Left forelimb (tissue), 1 donor: ENCODE measurements at regions not wholly inside any gene's neighbourhood (a gene's known extent, or its start where the extent isn't known, plus 50 kb on each side); places are given as distances from the start of the nearest gene placed in this dataset.
"Not testable (repeated sequence)": the region's sequence is repeated elsewhere in the genome, so short reads cannot be mapped to it uniquely, and the experiment has no call there.

Experiments used
- DNase-seq: peaks from one replicate; pipeline ENCODE4 v3.0.0-alpha.2; 2018; ENCODE audit warnings: low spot score

DNA sequence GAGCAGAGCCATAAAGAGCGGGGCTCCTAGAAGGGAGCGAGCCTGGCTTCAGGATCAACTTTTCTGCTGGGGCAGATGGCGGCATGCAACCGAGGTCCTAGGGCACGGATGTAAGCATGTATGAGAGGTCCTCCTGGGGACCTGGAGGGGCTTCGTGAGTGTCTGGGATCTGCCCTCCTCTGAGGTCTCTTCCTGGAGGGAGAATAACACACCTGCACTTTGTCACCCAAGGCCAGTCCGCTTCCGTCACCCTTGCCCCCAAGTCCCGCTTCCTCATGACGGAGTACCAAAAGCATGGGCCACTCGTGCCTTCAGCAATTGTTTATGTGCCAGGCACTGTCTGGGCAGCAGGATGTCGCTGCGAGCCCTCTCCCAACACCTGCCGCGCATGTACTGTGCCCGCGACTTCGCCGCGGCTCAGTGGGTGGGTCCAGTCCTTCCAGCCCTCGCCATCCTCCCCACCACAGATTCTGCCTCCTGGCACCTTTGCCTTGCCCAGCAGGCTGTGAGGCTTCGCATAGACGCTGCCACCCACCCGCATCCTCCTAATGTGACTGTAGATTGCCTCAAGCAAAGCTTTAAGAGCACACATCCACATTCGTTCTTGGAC is 60.0 kb upstream of the TMPRSS2 start:
- DNase-seq = no peak

- DNase-seq = not testable (repeated sequence)
Observed at GRCh38 chr21:41567237-41567636, 59.3 kb upstream of the TMPRSS2 start.

- no peak for DNase-seq
Observed at GRCh38 chr21:41566500-41567014, 58.6 kb upstream of the TMPRSS2 start.

- DNase-seq = no peak
Observed at GRCh38 chr21:41565550-41565949, 57.6 kb upstream of the TMPRSS2 start.

GRCh38 chr21:41564871-41565274 is 56.9 kb upstream of the TMPRSS2 start:
- no peak for DNase-seq

DNA sequence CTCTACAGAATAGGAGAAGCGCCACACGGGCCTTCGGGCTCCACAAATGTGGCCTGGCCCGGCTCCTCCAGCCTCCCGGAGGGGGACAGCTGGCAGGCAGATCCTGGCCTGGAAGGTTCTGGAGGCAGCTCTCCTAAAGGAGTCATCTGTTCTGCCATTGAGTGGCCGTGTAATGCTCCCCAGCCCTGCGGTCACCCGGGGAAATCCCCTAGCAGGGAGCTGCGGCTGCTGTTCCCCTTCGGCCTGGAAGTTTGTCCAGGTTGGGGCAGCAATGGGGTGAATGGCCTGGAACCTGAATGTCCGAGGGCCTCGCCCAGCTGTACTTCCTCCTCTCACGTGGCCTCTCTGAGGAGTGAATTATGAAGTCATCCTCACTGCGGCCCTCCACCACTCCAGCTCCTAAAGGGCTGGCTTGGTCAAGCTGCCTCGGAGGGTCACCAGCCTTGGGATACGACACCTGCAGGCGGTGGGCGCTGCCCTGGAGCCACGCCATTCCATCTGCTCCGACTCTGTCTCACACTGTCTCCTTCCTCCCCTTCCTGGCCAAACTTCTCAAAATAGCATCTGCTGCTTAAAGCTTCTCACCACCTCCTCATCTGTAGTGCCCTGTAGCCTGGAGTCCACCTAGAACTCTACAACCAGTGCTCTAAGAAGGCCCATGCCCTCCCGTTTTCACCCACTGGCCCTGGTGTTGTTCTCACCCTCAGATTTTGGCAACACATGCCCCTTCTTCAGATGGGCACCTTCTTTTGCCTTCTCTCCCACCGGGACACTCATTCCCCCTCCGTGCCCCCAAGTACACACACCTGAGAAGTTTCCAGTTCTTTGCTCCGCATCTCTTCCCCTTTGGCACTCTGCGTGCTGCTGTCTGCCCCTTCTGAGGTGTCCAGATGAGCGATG is 54.4 kb upstream of the TMPRSS2 start:
- DNase-seq = no peak

- no peak for DNase-seq
Observed at GRCh38 chr21:41561701-41562100, 53.7 kb upstream of the TMPRSS2 start.

GRCh38 chr21:41560661-41561158 is 52.8 kb upstream of the TMPRSS2 start:
- DNase-seq = no peak

GRCh38 chr21:41559658-41560631 is 52.0 kb upstream of the TMPRSS2 start:
- no peak for DNase-seq

- DNase-seq = no peak
Observed at GRCh38 chr21:41558842-41559241, 50.9 kb upstream of the TMPRSS2 start.

GRCh38 chr21:41557884-41558283 is 49.9 kb upstream of the TMPRSS2 start:
- no peak for DNase-seq
